Fibroblast of pulmonary artery (primary cell): ENCODE measurements at regions not wholly inside any gene's neighbourhood (a gene's known extent, or its start where the extent isn't known, plus 50 kb on each side); places are given as distances from the start of the nearest gene placed in this dataset.

ENCODE experiments used
- DNase-seq: peaks from one replicate; pipeline ENCODE4 v3.0.0-alpha.2; 2010; ENCODE audit warnings: low read depth
- H3K4me3 ChIP-seq: replicated peaks from 2 replicates; pipeline ENCODE4 v1.5.1; 2011; ENCODE audit warnings: low read depth, mild to moderate bottlenecking, control low read depth, low read length, moderate library complexity
- TF ChIP-seq, protein P1 (sequence below): IDR thresholded peaks from 2 replicates; pipeline ENCODE4 v1.5.1; 2011; ENCODE audit warnings: mild to moderate bottlenecking, control low read depth, low read length, inconsistent platforms; ENCODE audit errors: missing control alignments

- no peak overlapping the region for H3K4me3 ChIP-seq
- TF ChIP-seq, protein P1, sequence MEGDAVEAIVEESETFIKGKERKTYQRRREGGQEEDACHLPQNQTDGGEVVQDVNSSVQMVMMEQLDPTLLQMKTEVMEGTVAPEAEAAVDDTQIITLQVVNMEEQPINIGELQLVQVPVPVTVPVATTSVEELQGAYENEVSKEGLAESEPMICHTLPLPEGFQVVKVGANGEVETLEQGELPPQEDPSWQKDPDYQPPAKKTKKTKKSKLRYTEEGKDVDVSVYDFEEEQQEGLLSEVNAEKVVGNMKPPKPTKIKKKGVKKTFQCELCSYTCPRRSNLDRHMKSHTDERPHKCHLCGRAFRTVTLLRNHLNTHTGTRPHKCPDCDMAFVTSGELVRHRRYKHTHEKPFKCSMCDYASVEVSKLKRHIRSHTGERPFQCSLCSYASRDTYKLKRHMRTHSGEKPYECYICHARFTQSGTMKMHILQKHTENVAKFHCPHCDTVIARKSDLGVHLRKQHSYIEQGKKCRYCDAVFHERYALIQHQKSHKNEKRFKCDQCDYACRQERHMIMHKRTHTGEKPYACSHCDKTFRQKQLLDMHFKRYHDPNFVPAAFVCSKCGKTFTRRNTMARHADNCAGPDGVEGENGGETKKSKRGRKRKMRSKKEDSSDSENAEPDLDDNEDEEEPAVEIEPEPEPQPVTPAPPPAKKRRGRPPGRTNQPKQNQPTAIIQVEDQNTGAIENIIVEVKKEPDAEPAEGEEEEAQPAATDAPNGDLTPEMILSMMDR, result no peak
- no peak for DNase-seq
Observed at GRCh38 chr14:62558451-62558850, 486.8 kb downstream of the KCNH5 start.

DNA sequence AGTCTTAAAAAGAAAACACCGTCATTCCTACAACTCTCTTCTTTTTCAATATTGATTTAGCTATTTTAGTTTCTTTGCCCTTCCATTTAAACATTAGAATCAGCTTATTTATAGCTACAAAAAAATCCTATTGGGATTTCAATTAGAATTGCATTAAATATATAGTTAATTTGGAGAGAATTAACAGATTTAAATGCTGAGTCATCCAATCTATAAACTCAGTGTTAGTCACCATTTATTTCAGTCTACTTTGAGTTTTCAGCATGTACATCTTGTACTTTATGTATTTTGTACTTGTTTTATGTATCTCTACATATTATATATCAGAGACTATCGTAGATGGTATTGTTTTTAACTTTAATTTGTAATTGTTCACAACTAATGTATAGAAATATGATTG lies 460.0 kb downstream of the KCNH5 start:
- no peak for DNase-seq
- TF ChIP-seq, protein P1, result no peak
- H3K4me3 ChIP-seq, result no peak overlapping the region

DNA sequence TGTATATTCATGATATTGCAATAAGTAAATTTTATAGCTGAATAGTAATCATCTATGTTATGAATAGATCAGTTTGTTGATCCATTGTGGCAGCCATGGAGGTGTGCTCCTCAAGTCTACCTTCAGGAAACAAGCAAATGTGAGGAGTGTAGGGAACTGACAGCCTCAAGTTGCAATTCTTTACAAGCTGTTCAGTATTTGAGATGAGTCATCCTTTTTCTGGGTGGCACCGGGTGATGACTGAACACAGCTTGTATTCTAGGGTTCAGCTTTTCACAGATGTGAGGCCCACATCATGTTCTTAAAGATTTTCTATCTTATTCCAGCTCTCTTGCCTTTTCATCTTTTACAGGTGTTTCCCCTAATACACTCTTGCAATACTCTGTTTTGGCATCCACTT lies 452.4 kb downstream of the KCNH5 start:
- DNase-seq, result peak; percentile 22
- H3K4me3 ChIP-seq, result no peak overlapping the region
- TF ChIP-seq, protein P1, result no peak

DNA sequence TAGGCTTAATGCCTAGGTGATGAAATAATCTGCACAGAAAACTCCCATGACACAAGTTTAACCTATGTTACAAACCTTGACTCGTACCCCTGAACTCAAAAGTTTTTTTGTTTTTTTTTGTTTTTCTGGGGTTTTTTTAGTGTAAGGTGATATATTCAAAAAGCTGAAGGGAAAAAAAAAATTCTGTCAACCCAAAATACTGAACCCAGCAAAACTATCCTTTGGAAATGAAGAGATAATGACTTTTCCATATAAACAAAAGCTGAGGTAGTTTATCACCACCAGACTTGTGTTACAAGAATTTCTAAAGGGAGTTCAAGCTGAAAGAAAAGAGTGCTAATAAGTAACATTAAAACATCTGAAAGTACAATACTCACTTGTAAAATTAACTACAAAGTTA lies 448.1 kb downstream of the KCNH5 start:
- no peak overlapping the region for H3K4me3 ChIP-seq
- TF ChIP-seq, protein P1, result no peak
- DNase-seq, result no peak

- TF ChIP-seq, protein P1, result no peak
- H3K4me3 ChIP-seq, result no peak overlapping the region
- no peak for DNase-seq
Observed at GRCh38 chr14:62599616-62600385, 445.5 kb downstream of the KCNH5 start.

DNA sequence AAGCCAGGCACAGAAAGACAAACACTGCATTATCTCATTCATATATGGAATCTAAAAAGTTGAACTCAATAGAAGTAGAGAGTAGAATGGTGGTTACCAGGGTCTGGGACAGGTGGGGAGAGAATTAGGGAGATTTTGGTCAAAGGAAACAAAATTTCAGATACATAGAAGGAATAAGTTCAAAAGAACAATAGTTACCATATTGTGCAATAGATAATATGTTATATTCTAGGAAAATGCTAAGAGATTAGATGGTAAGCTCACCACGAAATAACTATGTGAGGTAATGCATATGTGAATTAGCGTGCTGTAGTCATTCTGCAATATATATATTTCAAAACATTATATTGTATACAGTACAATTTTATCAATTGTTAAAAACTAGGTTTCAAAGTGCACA lies 442.5 kb downstream of the KCNH5 start:
- H3K4me3 ChIP-seq, result no peak overlapping the region
- DNase-seq, result no peak
- TF ChIP-seq, protein P1, result no peak

- TF ChIP-seq, protein P1, result no peak
- no peak for DNase-seq
- no peak overlapping the region for H3K4me3 ChIP-seq
Observed at GRCh38 chr14:62604524-62604923, 440.7 kb downstream of the KCNH5 start.
